A673 (cell line): ENCODE measurements at regions not wholly inside any gene's neighbourhood (a gene's known extent, or its start where the extent isn't known, plus 50 kb on each side); places are given as distances from the start of the nearest gene placed in this dataset.

Experiments
- EZH2 ChIP-seq: fragments of 200-600 bp; sonication (generic); IDR thresholded peaks from 2 replicates; pipeline ENCODE4 v1.6.1; 2017; ENCODE audit warnings: borderline replicate concordance, low read depth, mild to moderate bottlenecking, mixed read lengths, antibody characterized with exemption, low read length; ENCODE audit not compliant: poor library complexity, severe bottlenecking
- TF ChIP-seq, protein P1 (sequence below): fragments of 300-800, 200-600 bp; sonication (generic); conservative IDR thresholded peaks from 2 replicates; pipeline ENCODE4 v1.5.1; 2017; ENCODE audit warnings: low read depth, mild to moderate bottlenecking, antibody characterized with exemption, low read length, moderate library complexity, mixed read lengths

DNA sequence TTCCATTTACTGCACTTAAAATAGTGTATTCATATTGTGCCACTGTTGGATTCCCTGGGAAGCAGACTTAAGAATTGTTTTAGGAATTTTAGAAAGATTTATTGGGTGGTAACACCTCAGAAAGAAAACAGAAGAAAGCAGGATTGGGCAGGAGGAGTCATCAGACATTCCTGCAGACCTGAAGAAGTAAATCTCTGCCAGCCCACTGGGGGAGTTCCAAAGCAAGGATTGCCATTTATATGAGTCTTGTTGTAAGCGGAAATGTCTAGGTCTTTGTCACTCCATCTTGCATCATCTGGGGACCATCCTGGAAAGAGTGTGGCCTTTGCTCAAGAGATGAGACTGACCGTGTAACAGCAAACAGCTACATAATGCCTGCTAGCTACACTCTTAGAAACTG is 947.6 kb upstream of the POT1 start:
- TF ChIP-seq, protein P1, sequence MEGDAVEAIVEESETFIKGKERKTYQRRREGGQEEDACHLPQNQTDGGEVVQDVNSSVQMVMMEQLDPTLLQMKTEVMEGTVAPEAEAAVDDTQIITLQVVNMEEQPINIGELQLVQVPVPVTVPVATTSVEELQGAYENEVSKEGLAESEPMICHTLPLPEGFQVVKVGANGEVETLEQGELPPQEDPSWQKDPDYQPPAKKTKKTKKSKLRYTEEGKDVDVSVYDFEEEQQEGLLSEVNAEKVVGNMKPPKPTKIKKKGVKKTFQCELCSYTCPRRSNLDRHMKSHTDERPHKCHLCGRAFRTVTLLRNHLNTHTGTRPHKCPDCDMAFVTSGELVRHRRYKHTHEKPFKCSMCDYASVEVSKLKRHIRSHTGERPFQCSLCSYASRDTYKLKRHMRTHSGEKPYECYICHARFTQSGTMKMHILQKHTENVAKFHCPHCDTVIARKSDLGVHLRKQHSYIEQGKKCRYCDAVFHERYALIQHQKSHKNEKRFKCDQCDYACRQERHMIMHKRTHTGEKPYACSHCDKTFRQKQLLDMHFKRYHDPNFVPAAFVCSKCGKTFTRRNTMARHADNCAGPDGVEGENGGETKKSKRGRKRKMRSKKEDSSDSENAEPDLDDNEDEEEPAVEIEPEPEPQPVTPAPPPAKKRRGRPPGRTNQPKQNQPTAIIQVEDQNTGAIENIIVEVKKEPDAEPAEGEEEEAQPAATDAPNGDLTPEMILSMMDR, result no peak
- TF ChIP-seq EZH2, result no peak
